HEK293T (cell line): ENCODE measurements at regions not wholly inside any gene's neighbourhood (a gene's known extent, or its start where the extent isn't known, plus 50 kb on each side); places are given as distances from the start of the nearest gene placed in this dataset.

Source experiments
- BHLHE40 ChIP-seq: fragments of 450-650 bp; IDR thresholded peaks from 2 replicates; pipeline ENCODE4 v1.6.1; 2016; ENCODE audit warnings: mild to moderate bottlenecking, moderate library complexity, borderline replicate concordance
- FOXM1 ChIP-seq: fragments of 450-650 bp; IDR thresholded peaks from 2 replicates; pipeline ENCODE4 v1.6.1; 2017; ENCODE audit warnings: mild to moderate bottlenecking, borderline replicate concordance
- SP1 ChIP-seq: fragments of 450-650 bp; IDR thresholded peaks from 2 replicates; pipeline ENCODE4 v1.6.1; 2017

- no peak for TF ChIP-seq SP1
- TF ChIP-seq BHLHE40 = no peak
- TF ChIP-seq FOXM1 = no peak
Observed at GRCh38 chr15:98440917-98441316, 207.4 kb upstream of the IGF1R start.
